ENCODE measurements at regions not wholly inside any gene's neighbourhood (a gene's known extent, or its start where the extent isn't known, plus 50 kb on each side); places are given as distances from the start of the nearest gene placed in this dataset.

DNA sequence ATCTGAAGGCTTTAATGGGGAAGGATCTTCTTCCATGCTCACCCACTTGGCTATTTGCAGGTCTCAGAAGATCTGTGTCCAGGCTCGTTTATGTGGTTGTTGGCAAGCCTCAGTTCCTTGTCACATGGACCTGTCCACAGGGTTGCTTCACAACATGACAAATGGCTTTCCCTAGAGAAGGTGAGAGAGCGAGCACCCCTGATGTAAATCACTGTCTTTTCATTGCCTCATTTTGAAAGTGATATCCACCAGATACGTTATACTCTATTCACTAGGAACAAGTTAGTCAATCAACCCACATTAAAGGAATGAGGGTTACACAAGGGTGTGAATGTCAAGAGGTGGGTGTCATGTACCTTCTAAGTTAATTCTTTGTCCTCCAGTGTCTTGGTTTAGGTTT is 433.3 kb downstream of the RPS6KC1 start:
- Histone ChIP-seq H3K4me3 (ENCODE audit: low read depth, low read length, poor library complexity, severe bottlenecking) (no peak overlapping the region), H3K9me2 (ENCODE audit: insufficient read depth, low read length) (no peaks in the 10 kb centered on the region), H2AFZ (ENCODE audit: low read length) (no peak overlapping the region), H3K9me3 (ENCODE audit: low read length) (no peaks in the 10 kb centered on the region), H3K36me3 (ENCODE audit: insufficient read depth, low read length) (no peaks in the 10 kb centered on the region), H3K4me2 (ENCODE audit: low read length) (no peak overlapping the region), H4K20me1 (ENCODE audit: insufficient read depth, low read length) (no peaks in the 10 kb centered on the region), H3K79me2 (ENCODE audit: insufficient read depth, low read depth, low read length) (no peaks in the 10 kb centered on the region), H3K4me1 (ENCODE audit: insufficient read depth, low read length, poor library complexity, severe bottlenecking) (no peaks in the 10 kb centered on the region), H3K27ac (ENCODE audit: low read depth, low read length, poor library complexity, severe bottlenecking) (no peak overlapping the region)
- POLR2A ChIA-PET, result no interaction called here
- DNase-seq (ENCODE audit: low spot score), result no peak
- intact Hi-C loops (cut with micrococcal nuclease; ENCODE audit: unreplicated experiment), result no loop called here
- CTCF ChIA-PET (ENCODE audit: unreplicated experiment), result no interaction called here
- BruUV-seq (replicated peaks), result no TSS peak
- TF ChIP-seq, protein P1, sequence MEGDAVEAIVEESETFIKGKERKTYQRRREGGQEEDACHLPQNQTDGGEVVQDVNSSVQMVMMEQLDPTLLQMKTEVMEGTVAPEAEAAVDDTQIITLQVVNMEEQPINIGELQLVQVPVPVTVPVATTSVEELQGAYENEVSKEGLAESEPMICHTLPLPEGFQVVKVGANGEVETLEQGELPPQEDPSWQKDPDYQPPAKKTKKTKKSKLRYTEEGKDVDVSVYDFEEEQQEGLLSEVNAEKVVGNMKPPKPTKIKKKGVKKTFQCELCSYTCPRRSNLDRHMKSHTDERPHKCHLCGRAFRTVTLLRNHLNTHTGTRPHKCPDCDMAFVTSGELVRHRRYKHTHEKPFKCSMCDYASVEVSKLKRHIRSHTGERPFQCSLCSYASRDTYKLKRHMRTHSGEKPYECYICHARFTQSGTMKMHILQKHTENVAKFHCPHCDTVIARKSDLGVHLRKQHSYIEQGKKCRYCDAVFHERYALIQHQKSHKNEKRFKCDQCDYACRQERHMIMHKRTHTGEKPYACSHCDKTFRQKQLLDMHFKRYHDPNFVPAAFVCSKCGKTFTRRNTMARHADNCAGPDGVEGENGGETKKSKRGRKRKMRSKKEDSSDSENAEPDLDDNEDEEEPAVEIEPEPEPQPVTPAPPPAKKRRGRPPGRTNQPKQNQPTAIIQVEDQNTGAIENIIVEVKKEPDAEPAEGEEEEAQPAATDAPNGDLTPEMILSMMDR (conservative IDR thresholded peaks at IDR 0.05; ENCODE audit: low read length), result no peak
- TF ChIP-seq EZH2phosphoT487 (IDR thresholded peaks at IDR 0.05; ENCODE audit: borderline replicate concordance, low read depth, low read length), result no peak

DNA sequence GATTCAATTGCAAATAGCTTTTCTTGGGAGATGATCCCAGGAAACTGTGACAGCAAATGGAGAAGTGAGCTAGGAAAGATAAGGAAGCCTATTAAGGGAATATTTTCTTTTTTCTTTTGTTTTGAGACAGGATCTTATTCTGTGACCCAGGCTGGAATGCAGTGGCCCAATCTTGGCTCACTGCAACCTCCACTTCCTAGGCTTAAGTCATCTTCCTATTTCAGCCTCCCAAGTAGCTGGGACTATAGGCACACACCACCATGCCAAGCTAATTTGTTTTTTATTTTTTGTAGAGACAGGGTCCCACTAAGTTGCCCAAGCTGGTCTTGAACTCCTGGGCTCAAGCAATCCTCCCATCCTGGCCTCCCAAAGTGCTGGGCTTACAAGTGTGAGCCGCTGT is 433.7 kb downstream of the RPS6KC1 start:
- no peaks in the 10 kb centered on the region for H4K20me1 ChIP-seq (ENCODE audit: insufficient read depth, low read length)
- no TSS peak for BruUV-seq (replicated peaks)
- no peaks in the 10 kb centered on the region for H3K79me2 ChIP-seq (ENCODE audit: insufficient read depth, low read depth, low read length)

DNA sequence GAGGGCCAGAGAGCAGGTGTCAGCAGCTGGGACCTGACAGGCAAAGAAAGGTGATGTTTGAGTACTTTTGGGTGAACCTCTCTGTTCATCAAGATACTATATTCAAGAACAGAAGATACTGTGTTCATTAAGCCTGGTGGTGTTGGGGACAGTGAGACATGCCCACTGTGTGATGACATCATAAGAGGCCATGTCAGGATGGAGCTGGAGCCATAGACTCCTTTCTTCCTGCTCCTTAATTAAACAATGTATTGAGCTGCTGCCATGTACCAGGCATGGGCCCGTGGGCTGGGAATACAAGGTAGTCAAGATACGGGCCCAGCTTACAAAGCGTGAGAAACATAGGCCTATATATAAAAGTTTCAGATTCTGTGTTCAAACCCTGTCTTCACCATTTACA is 435.4 kb downstream of the RPS6KC1 start:
- Histone ChIP-seq H3K9me3 (ENCODE audit: low read length) (no peaks in the 10 kb centered on the region), H3K4me3 (ENCODE audit: low read depth, low read length, poor library complexity, severe bottlenecking) (no peak overlapping the region), H3K4me1 (ENCODE audit: insufficient read depth, low read length, poor library complexity, severe bottlenecking) (no peaks in the 10 kb centered on the region), H3K9me2 (ENCODE audit: insufficient read depth, low read length) (no peaks in the 10 kb centered on the region), H3K27ac (ENCODE audit: low read depth, low read length, poor library complexity, severe bottlenecking) (no peak overlapping the region), H3K36me3 (ENCODE audit: insufficient read depth, low read length) (no peaks in the 10 kb centered on the region), H3K4me2 (ENCODE audit: low read length) (no peak overlapping the region), H2AFZ (ENCODE audit: low read length) (no peak overlapping the region), H4K20me1 (ENCODE audit: insufficient read depth, low read length) (no peaks in the 10 kb centered on the region), H3K79me2 (ENCODE audit: insufficient read depth, low read depth, low read length) (no peaks in the 10 kb centered on the region)
- BruUV-seq (replicated peaks), result no TSS peak
- ChIA-PET CTCF (ENCODE audit: unreplicated experiment) (no interaction called here), POLR2A (no interaction called here)
- no peak for DNase-seq (ENCODE audit: low spot score)
- intact Hi-C loops (cut with micrococcal nuclease; ENCODE audit: unreplicated experiment), result no loop called here
- TF ChIP-seq, protein P1 (conservative IDR thresholded peaks at IDR 0.05; ENCODE audit: low read length), result no peak
- TF ChIP-seq EZH2phosphoT487 (IDR thresholded peaks at IDR 0.05; ENCODE audit: borderline replicate concordance, low read depth, low read length), result no peak

More for the DNA sequence above, 433.7 kb downstream of the RPS6KC1 start:
- no peak for TF ChIP-seq EZH2phosphoT487 (IDR thresholded peaks at IDR 0.05; ENCODE audit: borderline replicate concordance, low read depth, low read length)
- TF ChIP-seq, protein P1 (conservative IDR thresholded peaks at IDR 0.05; ENCODE audit: low read length), result no peak
- DNase-seq (ENCODE audit: low spot score), result no peak
- no peaks in the 10 kb centered on the region for H3K9me2 ChIP-seq (ENCODE audit: insufficient read depth, low read length)
- H3K4me2 ChIP-seq (ENCODE audit: low read length), result no peak overlapping the region
- intact Hi-C loops (cut with micrococcal nuclease; ENCODE audit: unreplicated experiment), result no loop called here
- no peak overlapping the region for H2AFZ ChIP-seq (ENCODE audit: low read length)
- ChIA-PET CTCF (ENCODE audit: unreplicated experiment) (no interaction called here), POLR2A (interaction anchor here (0.6 kb wide), 1 partner anchor 1008 kb away, joined by 3 read pairs; no protein-coding TSS in a partner anchor)
- no peaks in the 10 kb centered on the region for H3K4me1 ChIP-seq (ENCODE audit: insufficient read depth, low read length, poor library complexity, severe bottlenecking)
- H3K9me3 ChIP-seq (ENCODE audit: low read length), result no peaks in the 10 kb centered on the region
- no peak overlapping the region for H3K27ac ChIP-seq (ENCODE audit: low read depth, low read length, poor library complexity, severe bottlenecking)
- H3K4me3 ChIP-seq (ENCODE audit: low read depth, low read length, poor library complexity, severe bottlenecking), result no peak overlapping the region
- H3K36me3 ChIP-seq (ENCODE audit: insufficient read depth, low read length), result no peaks in the 10 kb centered on the region
